A673 (cell line): ENCODE measurements at regions not wholly inside any gene's neighbourhood (a gene's known extent, or its start where the extent isn't known, plus 50 kb on each side); places are given as distances from the start of the nearest gene placed in this dataset.

Source experiments
- BruUV-seq: library from RNA; stranded (reverse); fragments of 400-500 nt; replicated peaks from 2 replicates; lab custom pipeline; 2021; lab: Mats Ljungman, UMichigan
- CTCF ChIA-PET: fragments of 300-600 bp; sonication (Branson Sonifier 250); formaldehyde crosslinking; loops from one replicate; lab custom pipeline; 2022; ENCODE audit warnings: antibody characterized with exemption; lab: Charles Lee
- POLR2A ChIA-PET: fragments of 300-600 bp; sonication (Branson Sonifier 250); formaldehyde crosslinking; loops from one replicate; lab custom pipeline; 2022; ENCODE audit warnings: antibody characterized with exemption; ENCODE audit not compliant: low non-redundant PET; lab: Charles Lee
- DNase-seq: peaks from one replicate; pipeline ENCODE4 v3.0.0-alpha.2; 2015; ENCODE audit warnings: low spot score
- H3K27ac ChIP-seq: fragments of 200-600 bp; sonication (generic); 2 replicates; pipeline ENCODE4 v1.5.1; 2016; ENCODE audit warnings: mixed run types, low read depth, mild to moderate bottlenecking, mixed read lengths, antibody characterized with exemption, low read length; ENCODE audit not compliant: poor library complexity, severe bottlenecking
- H3K27me3 ChIP-seq: fragments of 200-600 bp; sonication (generic); replicated peaks from 2 replicates; pipeline ENCODE4 v1.6.1; 2017; ENCODE audit warnings: mixed run types, low read depth, mild to moderate bottlenecking, mixed read lengths, antibody characterized with exemption, low read length; ENCODE audit not compliant: insufficient read depth, poor library complexity
- H3K36me3 ChIP-seq: fragments of 200-600 bp; sonication (generic); 2 replicates; pipeline ENCODE4 v1.6.1; 2016; ENCODE audit warnings: mixed run types, mild to moderate bottlenecking, mixed read lengths, antibody characterized with exemption, low read length; ENCODE audit not compliant: insufficient read depth, poor library complexity, severe bottlenecking
- H3K4me1 ChIP-seq: fragments of 200-600 bp; sonication (generic); 2 replicates; pipeline ENCODE4 v1.6.1; 2017; ENCODE audit warnings: mixed run types, mild to moderate bottlenecking, mixed read lengths, antibody characterized with exemption, low read length; ENCODE audit not compliant: insufficient read depth, poor library complexity, severe bottlenecking
- H3K4me3 ChIP-seq: fragments of 200-600 bp; sonication (generic); 2 replicates; pipeline ENCODE4 v1.5.1; 2016; ENCODE audit warnings: low read depth, mixed run types, mild to moderate bottlenecking, mixed read lengths, low read length; ENCODE audit not compliant: poor library complexity, severe bottlenecking
- H3K9me3 ChIP-seq: fragments of 200-600 bp; sonication (generic); 2 replicates; pipeline ENCODE4 v1.6.1; 2016; ENCODE audit warnings: mixed run types, low read depth, mild to moderate bottlenecking, mixed read lengths, antibody characterized with exemption, low read length; ENCODE audit not compliant: poor library complexity, severe bottlenecking
- EZH2 ChIP-seq: fragments of 200-600 bp; sonication (generic); IDR thresholded peaks from 2 replicates; pipeline ENCODE4 v1.6.1; 2017; ENCODE audit warnings: borderline replicate concordance, low read depth, mild to moderate bottlenecking, mixed read lengths, antibody characterized with exemption, low read length; ENCODE audit not compliant: poor library complexity, severe bottlenecking
- intact Hi-C: fragments of 100-400 bp; cut with micrococcal nuclease; formaldehyde crosslinking; loops from one replicate; pipeline ENCODE4 v1.10.0; 2022; ENCODE audit not compliant: unreplicated experiment
- TF ChIP-seq, protein P1 (sequence below): fragments of 300-800, 200-600 bp; sonication (generic); conservative IDR thresholded peaks from 2 replicates; pipeline ENCODE4 v1.5.1; 2017; ENCODE audit warnings: low read depth, mild to moderate bottlenecking, antibody characterized with exemption, low read length, moderate library complexity, mixed read lengths

DNA sequence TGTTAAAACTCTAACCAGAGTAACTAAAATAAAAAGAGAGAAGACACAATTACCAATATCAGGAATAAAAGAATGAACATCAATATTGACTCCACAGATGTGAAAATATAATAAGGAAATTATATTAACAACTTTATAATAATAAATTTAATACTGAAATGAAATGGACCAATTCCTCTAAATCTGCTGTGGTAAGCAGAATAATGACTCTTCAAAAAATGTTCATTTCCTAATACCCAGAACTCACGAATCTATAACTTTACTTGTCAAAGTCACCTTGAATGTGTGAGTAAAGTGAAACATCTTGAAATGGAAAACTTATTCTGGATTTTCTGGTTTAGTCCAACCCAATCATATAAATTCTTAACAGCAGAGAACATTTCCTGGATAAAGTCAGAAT, 1391.1 kb downstream of the FAM133A start:
- no peaks in the 10 kb centered on the region for H3K36me3 ChIP-seq
- no peak overlapping the region for H3K4me3 ChIP-seq
- BruUV-seq: no TSS peak
- no peaks in the 10 kb centered on the region for H3K27me3 ChIP-seq
- no peak for DNase-seq
- no peaks in the 10 kb centered on the region for H3K9me3 ChIP-seq
- ChIA-PET CTCF (no interaction called here), POLR2A (no interaction called here)
- no peak overlapping the region for H3K27ac ChIP-seq
- TF ChIP-seq EZH2: no peak
- TF ChIP-seq, protein P1, sequence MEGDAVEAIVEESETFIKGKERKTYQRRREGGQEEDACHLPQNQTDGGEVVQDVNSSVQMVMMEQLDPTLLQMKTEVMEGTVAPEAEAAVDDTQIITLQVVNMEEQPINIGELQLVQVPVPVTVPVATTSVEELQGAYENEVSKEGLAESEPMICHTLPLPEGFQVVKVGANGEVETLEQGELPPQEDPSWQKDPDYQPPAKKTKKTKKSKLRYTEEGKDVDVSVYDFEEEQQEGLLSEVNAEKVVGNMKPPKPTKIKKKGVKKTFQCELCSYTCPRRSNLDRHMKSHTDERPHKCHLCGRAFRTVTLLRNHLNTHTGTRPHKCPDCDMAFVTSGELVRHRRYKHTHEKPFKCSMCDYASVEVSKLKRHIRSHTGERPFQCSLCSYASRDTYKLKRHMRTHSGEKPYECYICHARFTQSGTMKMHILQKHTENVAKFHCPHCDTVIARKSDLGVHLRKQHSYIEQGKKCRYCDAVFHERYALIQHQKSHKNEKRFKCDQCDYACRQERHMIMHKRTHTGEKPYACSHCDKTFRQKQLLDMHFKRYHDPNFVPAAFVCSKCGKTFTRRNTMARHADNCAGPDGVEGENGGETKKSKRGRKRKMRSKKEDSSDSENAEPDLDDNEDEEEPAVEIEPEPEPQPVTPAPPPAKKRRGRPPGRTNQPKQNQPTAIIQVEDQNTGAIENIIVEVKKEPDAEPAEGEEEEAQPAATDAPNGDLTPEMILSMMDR: no peak
- H3K4me1 ChIP-seq: no peaks in the 10 kb centered on the region
- intact Hi-C loops: no loop called here

GRCh38 chrX:95071052-95071451, 1397.0 kb downstream of the FAM133A start:
- CTCF ChIA-PET: no interaction called here
- no TSS peak for BruUV-seq
- POLR2A ChIA-PET: no interaction called here

DNA sequence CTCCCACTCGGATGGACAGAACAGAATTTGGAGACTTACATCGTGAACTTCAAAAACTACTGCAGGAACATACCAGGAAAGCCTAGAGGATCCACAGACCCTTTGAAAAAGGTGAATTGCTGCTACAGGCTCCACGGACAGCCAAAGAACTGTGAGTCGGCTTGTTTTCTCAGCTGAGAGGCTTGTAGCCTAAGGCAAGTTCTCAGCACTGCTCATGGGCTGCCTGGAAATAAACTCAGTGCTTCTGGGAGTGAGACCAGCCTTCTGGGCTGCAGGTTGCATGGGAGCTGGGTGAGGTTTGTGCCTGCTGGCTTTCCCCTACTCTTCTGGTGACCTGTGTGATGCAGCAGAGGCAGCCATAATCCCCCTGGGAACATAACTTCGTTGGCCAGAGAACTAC, 1397.6 kb downstream of the FAM133A start:
- POLR2A ChIA-PET: no interaction called here
- Histone ChIP-seq H3K27ac (no peak overlapping the region), H3K9me3 (no peaks in the 10 kb centered on the region), H3K4me3 (no peak overlapping the region), H3K4me1 (no peaks in the 10 kb centered on the region), H3K36me3 (no peaks in the 10 kb centered on the region), H3K27me3 (no peaks in the 10 kb centered on the region)
- CTCF ChIA-PET: no interaction called here
- no TSS peak for BruUV-seq
- intact Hi-C loops: loop anchor here (10.0 kb wide), 1 partner anchor 237 kb away; no protein-coding TSS in a partner anchor
- DNase-seq: no peak
- TF ChIP-seq, protein P1: no peak
- TF ChIP-seq EZH2: no peak

More at GRCh38 chrX:95071052-95071451, 1397.0 kb downstream of the FAM133A start:
- no peaks in the 10 kb centered on the region for H3K27me3 ChIP-seq
- no peaks in the 10 kb centered on the region for H3K4me1 ChIP-seq
- TF ChIP-seq EZH2: no peak
- TF ChIP-seq, protein P1: no peak; the same call in 1 of the 2 replicates
- DNase-seq: no peak
- no peak overlapping the region for H3K4me3 ChIP-seq
- no peak overlapping the region for H3K27ac ChIP-seq
- intact Hi-C loops: loop anchor here (10.0 kb wide), 1 partner anchor 236 kb away; no protein-coding TSS in a partner anchor
- H3K9me3 ChIP-seq: no peaks in the 10 kb centered on the region
- H3K36me3 ChIP-seq: no peaks in the 10 kb centered on the region
